GM23338 (cell line): ENCODE measurements at regions not wholly inside any gene's neighbourhood (a gene's known extent, or its start where the extent isn't known, plus 50 kb on each side); places are given as distances from the start of the nearest gene placed in this dataset.

ENCODE experiments used
- ATAC-seq: fragments of 200-7000 bp; cut with Tn5 transposase; 3 replicates; pipeline ENCODE4 v1.9.1; 2020
- DNase-seq: peaks from one replicate; pipeline ENCODE4 v3.0.0-alpha.2; 2015; ENCODE audit warnings: low spot score
- H2AFZ ChIP-seq: fragments of 200-600 bp; sonication (generic); 2 replicates; pipeline ENCODE4 v1.8.0; 2016; ENCODE audit warnings: antibody characterized with exemption, mild to moderate bottlenecking, moderate library complexity
- H3F3A ChIP-seq: fragments of 200-600 bp; sonication (generic); replicated peaks from 2 replicates; pipeline ENCODE4 v1.8.0; 2017; ENCODE audit warnings: antibody characterized with exemption, mixed run types, low read depth
- H3K27ac ChIP-seq: fragments of 200-600 bp; sonication (generic); 2 replicates; pipeline ENCODE4 v1.6.1; 2016; ENCODE audit warnings: low read depth
- H3K27me3 ChIP-seq: fragments of 200-600 bp; sonication (generic); 2 replicates; pipeline ENCODE4 v1.8.0; 2016; ENCODE audit warnings: mild to moderate bottlenecking, mixed run types, moderate library complexity; ENCODE audit not compliant: insufficient read depth
- H3K36me3 ChIP-seq: fragments of 200-600 bp; sonication (generic); 2 replicates; pipeline ENCODE4 v1.8.0; 2016; ENCODE audit warnings: mild to moderate bottlenecking; ENCODE audit not compliant: insufficient read depth
- H3K4me1 ChIP-seq: fragments of 200-600 bp; sonication (generic); 2 replicates; pipeline ENCODE4 v1.8.0; 2016; ENCODE audit warnings: mild to moderate bottlenecking, moderate library complexity; ENCODE audit not compliant: insufficient read depth
- H3K4me2 ChIP-seq: fragments of 200-600 bp; sonication (generic); 2 replicates; pipeline ENCODE4 v1.7.1; 2017; ENCODE audit warnings: mixed run types
- H3K4me3 ChIP-seq: fragments of 200-600 bp; sonication (generic); 2 replicates; pipeline ENCODE4 v1.6.1; 2016; ENCODE audit warnings: mixed run types
- H3K79me2 ChIP-seq: fragments of 200-600 bp; sonication (generic); replicated peaks from 2 replicates; pipeline ENCODE4 v1.8.0; 2017; ENCODE audit warnings: mild to moderate bottlenecking; ENCODE audit not compliant: insufficient read depth
- H3K9me2 ChIP-seq: fragments of 200-600 bp; sonication (generic); 2 replicates; pipeline ENCODE4 v1.8.0; 2017; ENCODE audit not compliant: insufficient read depth
- H4K20me1 ChIP-seq: fragments of 200-600 bp; sonication (generic); replicated peaks from 2 replicates; pipeline ENCODE4 v1.8.0; 2017; ENCODE audit warnings: mild to moderate bottlenecking; ENCODE audit not compliant: insufficient read depth
- H3K27ac Mint-ChIP-seq: 2 replicates; pipeline ENCODE4 v1.8.0; 2020; ENCODE audit warnings: inconsistent platforms, mild to moderate bottlenecking, moderate library complexity, mixed read lengths
- H3K27me3 Mint-ChIP-seq: 3 replicates; pipeline ENCODE4 v1.8.0; 2022; ENCODE audit warnings: low read depth, mild to moderate bottlenecking, moderate library complexity, mixed read lengths, inconsistent platforms; ENCODE audit not compliant: insufficient read depth, poor library complexity
- H3K36me3 Mint-ChIP-seq: 3 replicates; pipeline ENCODE4 v1.8.0; 2021; ENCODE audit warnings: low read depth, mild to moderate bottlenecking, inconsistent platforms, moderate library complexity, mixed read lengths
- H3K4me1 Mint-ChIP-seq: 3 replicates; pipeline ENCODE4 v1.8.0; 2020; ENCODE audit warnings: mild to moderate bottlenecking, inconsistent platforms, mixed read lengths
- H3K4me3 Mint-ChIP-seq: 3 replicates; pipeline ENCODE4 v1.8.0; 2021; ENCODE audit warnings: moderate library complexity, mild to moderate bottlenecking, inconsistent platforms, mixed read lengths
- H3K9me3 Mint-ChIP-seq: 3 replicates; pipeline ENCODE4 v1.8.0; 2020; ENCODE audit warnings: moderate library complexity, mild to moderate bottlenecking, inconsistent platforms, mixed read lengths
- CREB1 ChIP-seq: fragments of 250-450 bp; sonication (Bioruptor Pico); IDR thresholded peaks from 2 replicates; pipeline ENCODE4 v1.5.0; 2020; ENCODE audit warnings: low read depth, mild to moderate bottlenecking, moderate library complexity
- CTCF ChIP-seq, 2 experiments: fragments of 200-600 bp in 1 of 2; sonication (generic) in 1 of 2; conservative IDR thresholded peaks; 2 replicates each; pipeline versions ENCODE4 v1.5.1 to v1.6.1; 2016 to 2017; ENCODE audit warnings: antibody characterized with exemption in 2 of 2, low read depth in 2 of 2, mild to moderate bottlenecking in 2 of 2, moderate library complexity in 1 of 2
- EZH2 ChIP-seq: fragments of 200-600 bp; sonication (generic); IDR thresholded peaks from one replicate; pipeline ENCODE4 v1.8.0; 2017; ENCODE audit warnings: antibody characterized with exemption, mild to moderate bottlenecking, low read depth; ENCODE audit not compliant: unreplicated experiment
- EZH2phosphoT487 ChIP-seq: fragments of 200-600 bp; sonication (generic); IDR thresholded peaks from one replicate; pipeline ENCODE4 v1.8.1; 2018; ENCODE audit warnings: antibody characterized with exemption; ENCODE audit not compliant: unreplicated experiment
- JUNB ChIP-seq: IDR thresholded peaks from one replicate; pipeline ENCODE4 v1.6.1; 2016; ENCODE audit warnings: antibody characterized with exemption; ENCODE audit not compliant: unreplicated experiment
- NANOG ChIP-seq: IDR thresholded peaks from 2 replicates; pipeline ENCODE4 v1.6.1; 2016; ENCODE audit warnings: antibody characterized with exemption, borderline replicate concordance
- POLR2AphosphoS5 ChIP-seq: IDR thresholded peaks from 2 replicates; pipeline ENCODE4 v1.6.1; 2016; ENCODE audit warnings: antibody characterized with exemption, low read depth
- STAT1 ChIP-seq: IDR thresholded peaks from one replicate; pipeline ENCODE4 v1.6.1; 2016; ENCODE audit warnings: antibody characterized with exemption; ENCODE audit not compliant: unreplicated experiment
- ZNF114 ChIP-seq: fragments of 250-450 bp; sonication (Bioruptor Pico); IDR thresholded peaks from 2 replicates; pipeline ENCODE4 v1.5.0; 2020; ENCODE audit warnings: mild to moderate bottlenecking, moderate library complexity
- ZNF331 ChIP-seq: fragments of 250-450 bp; sonication (Bioruptor Pico); IDR thresholded peaks from 2 replicates; pipeline ENCODE4 v1.5.0; 2020; ENCODE audit warnings: low read depth, mild to moderate bottlenecking, moderate library complexity
- ZNF462 ChIP-seq: fragments of 250-450 bp; sonication (Bioruptor Pico); IDR thresholded peaks from 2 replicates; pipeline ENCODE4 v1.5.0; 2020; ENCODE audit warnings: mild to moderate bottlenecking, moderate library complexity
- TF ChIP-seq, protein P1 (sequence below): IDR thresholded peaks from 2 replicates; pipeline ENCODE4 v1.6.1; 2016; ENCODE audit warnings: antibody characterized with exemption
- TF ChIP-seq, protein P2 (sequence below): IDR thresholded peaks from one replicate; pipeline ENCODE4 v1.6.1; 2018; ENCODE audit warnings: antibody characterized with exemption; ENCODE audit not compliant: unreplicated experiment

GRCh38 chr3:23051240-23052140, 151.6 kb upstream of the UBE2E2 start:
- no peak for ATAC-seq

More at GRCh38 chr3:23051240-23052140, 151.6 kb upstream of the UBE2E2 start:
- H3K9me3 Mint-ChIP-seq, result peaks cover 16% of the 10 kb centered on the region; the same call in 2 of the 3 replicates
- Histone ChIP-seq H3K27ac (no peak overlapping the region), H3K27me3 (no peaks in the 10 kb centered on the region), H4K20me1 (no peaks in the 10 kb centered on the region), H3F3A (no peaks in the 10 kb centered on the region), H3K9me2 (no peaks in the 10 kb centered on the region), H3K36me3 (no peaks in the 10 kb centered on the region), H2AFZ (no peak overlapping the region; the same call in 1 of the 2 replicates), H3K4me2 (no peak overlapping the region), H3K79me2 (no peaks in the 10 kb centered on the region), H3K4me1 (no peaks in the 10 kb centered on the region), H3K4me3 (no peak overlapping the region)
- peaks cover 13% of the 10 kb centered on the region; the same call in 2 of the 3 replicates for H3K36me3 Mint-ChIP-seq
- no peak overlapping the region for H3K4me3 Mint-ChIP-seq
- no peak for TF ChIP-seq POLR2AphosphoS5
- TF ChIP-seq NANOG, result no peak
- no peak for TF ChIP-seq CTCF (conservative IDR thresholded peaks at IDR 0.05; ENCODE audit: low read depth in 2 of 2)
- no peak for TF ChIP-seq EZH2phosphoT487
- TF ChIP-seq JUNB, result no peak
- no peak for TF ChIP-seq ZNF462 (CRISPR knock-in tag)
- no peak for TF ChIP-seq ZNF331 (CRISPR knock-in tag)
- no peak for TF ChIP-seq CREB1 (CRISPR knock-in tag)
- TF ChIP-seq, protein P1, sequence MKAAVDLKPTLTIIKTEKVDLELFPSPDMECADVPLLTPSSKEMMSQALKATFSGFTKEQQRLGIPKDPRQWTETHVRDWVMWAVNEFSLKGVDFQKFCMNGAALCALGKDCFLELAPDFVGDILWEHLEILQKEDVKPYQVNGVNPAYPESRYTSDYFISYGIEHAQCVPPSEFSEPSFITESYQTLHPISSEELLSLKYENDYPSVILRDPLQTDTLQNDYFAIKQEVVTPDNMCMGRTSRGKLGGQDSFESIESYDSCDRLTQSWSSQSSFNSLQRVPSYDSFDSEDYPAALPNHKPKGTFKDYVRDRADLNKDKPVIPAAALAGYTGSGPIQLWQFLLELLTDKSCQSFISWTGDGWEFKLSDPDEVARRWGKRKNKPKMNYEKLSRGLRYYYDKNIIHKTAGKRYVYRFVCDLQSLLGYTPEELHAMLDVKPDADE, result no peak
- TF ChIP-seq STAT1, result no peak
- TF ChIP-seq, protein P2, sequence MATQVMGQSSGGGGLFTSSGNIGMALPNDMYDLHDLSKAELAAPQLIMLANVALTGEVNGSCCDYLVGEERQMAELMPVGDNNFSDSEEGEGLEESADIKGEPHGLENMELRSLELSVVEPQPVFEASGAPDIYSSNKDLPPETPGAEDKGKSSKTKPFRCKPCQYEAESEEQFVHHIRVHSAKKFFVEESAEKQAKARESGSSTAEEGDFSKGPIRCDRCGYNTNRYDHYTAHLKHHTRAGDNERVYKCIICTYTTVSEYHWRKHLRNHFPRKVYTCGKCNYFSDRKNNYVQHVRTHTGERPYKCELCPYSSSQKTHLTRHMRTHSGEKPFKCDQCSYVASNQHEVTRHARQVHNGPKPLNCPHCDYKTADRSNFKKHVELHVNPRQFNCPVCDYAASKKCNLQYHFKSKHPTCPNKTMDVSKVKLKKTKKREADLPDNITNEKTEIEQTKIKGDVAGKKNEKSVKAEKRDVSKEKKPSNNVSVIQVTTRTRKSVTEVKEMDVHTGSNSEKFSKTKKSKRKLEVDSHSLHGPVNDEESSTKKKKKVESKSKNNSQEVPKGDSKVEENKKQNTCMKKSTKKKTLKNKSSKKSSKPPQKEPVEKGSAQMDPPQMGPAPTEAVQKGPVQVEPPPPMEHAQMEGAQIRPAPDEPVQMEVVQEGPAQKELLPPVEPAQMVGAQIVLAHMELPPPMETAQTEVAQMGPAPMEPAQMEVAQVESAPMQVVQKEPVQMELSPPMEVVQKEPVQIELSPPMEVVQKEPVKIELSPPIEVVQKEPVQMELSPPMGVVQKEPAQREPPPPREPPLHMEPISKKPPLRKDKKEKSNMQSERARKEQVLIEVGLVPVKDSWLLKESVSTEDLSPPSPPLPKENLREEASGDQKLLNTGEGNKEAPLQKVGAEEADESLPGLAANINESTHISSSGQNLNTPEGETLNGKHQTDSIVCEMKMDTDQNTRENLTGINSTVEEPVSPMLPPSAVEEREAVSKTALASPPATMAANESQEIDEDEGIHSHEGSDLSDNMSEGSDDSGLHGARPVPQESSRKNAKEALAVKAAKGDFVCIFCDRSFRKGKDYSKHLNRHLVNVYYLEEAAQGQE, result no peak
- TF ChIP-seq ZNF114 (CRISPR knock-in tag), result no peak
- no peak for TF ChIP-seq EZH2
- no peak for DNase-seq
- peaks cover 2% of the 10 kb centered on the region for H3K27me3 Mint-ChIP-seq
- no peaks in the 10 kb centered on the region; the same call in 2 of the 3 replicates for H3K4me1 Mint-ChIP-seq
- no peak overlapping the region for H3K27ac Mint-ChIP-seq
